ENCODE measurements at regions not wholly inside any gene's neighbourhood (a gene's known extent, or its start where the extent isn't known, plus 50 kb on each side); places are given as distances from the start of the nearest gene placed in this dataset.

DNA sequence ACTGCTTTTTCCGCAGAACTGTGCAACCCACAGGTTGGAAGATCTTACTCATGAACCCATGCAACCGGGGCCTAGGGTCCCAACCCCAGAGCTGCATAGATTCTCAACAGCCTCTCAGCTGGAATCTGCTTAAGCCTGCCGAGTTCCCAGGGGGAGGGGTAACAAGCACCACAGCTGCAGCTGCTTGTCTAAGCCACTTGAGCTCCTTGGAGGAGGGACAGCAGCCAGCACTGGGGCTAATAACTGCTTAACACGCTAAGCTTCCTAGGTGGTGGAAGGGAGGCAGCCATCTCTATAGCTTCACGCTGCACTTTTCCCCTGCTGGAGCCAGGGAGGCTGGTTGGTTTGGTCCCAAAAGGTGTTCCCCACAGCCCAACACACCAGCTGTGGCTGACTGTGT is 311.6 kb downstream of the DSC3 start:
- no peak for DNase-seq (ENCODE audit: low read depth, low spot score)
- CTCF ChIA-PET = no interaction called here

DNA sequence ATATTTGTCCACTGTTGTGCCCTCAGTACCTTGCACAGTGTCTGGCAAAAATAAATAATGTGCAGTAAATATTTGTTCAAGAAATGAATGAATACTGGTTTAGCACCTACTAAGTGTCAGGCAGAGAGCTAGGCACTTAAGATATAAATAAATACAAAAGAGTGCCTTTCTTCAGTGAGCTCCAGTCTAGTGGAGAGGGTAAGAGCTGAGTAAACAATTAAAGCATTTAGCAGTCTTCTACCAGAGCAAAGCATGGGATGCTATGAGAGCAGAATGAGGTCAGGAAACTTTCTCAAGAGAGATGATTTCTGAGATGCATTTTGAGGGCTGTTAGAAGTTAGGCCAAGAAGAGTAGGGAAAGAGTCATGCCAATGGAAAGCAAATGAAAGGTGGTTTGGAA is 314.7 kb downstream of the DSC3 start:
- no peak for TF ChIP-seq CTCF (IDR thresholded peaks at IDR 0.05; ENCODE audit: low read depth, low read length)
- CTCF ChIA-PET = no interaction called here

More for the DNA sequence above, 311.6 kb downstream of the DSC3 start:
- peaks cover 14% of the 10 kb centered on the region for H3K9me3 ChIP-seq (ENCODE audit: control insufficient read depth, insufficient read depth, low read length)
- H3K27me3 ChIP-seq (ENCODE audit: control insufficient read depth, insufficient read depth, low read length) = no peaks in the 10 kb centered on the region
- POLR2A ChIA-PET = no interaction called here
- no peak overlapping the region for H3K4me3 ChIP-seq (ENCODE audit: low read depth, low read length)
- no peak for TF ChIP-seq CTCF (IDR thresholded peaks at IDR 0.05; ENCODE audit: low read depth, low read length)
- H3K27ac ChIP-seq (ENCODE audit: low read depth, low read length) = no peak overlapping the region

GRCh38 chr18:30713299-30713698 is 329.2 kb downstream of the DSC3 start:
- H3K27me3 ChIP-seq (ENCODE audit: control insufficient read depth, insufficient read depth, low read length) = no peaks in the 10 kb centered on the region
- no peak for DNase-seq (ENCODE audit: low read depth, low spot score)
- no peaks in the 10 kb centered on the region for H3K9me3 ChIP-seq (ENCODE audit: control insufficient read depth, insufficient read depth, low read length)
- CTCF ChIA-PET = no interaction called here
- POLR2A ChIA-PET = no interaction called here
- H3K4me3 ChIP-seq (ENCODE audit: low read depth, low read length) = no peak overlapping the region
- no peak for TF ChIP-seq CTCF (IDR thresholded peaks at IDR 0.05; ENCODE audit: low read depth, low read length)
- H3K27ac ChIP-seq (ENCODE audit: low read depth, low read length) = no peak overlapping the region

More for the DNA sequence above, 314.7 kb downstream of the DSC3 start:
- no peak overlapping the region for H3K4me3 ChIP-seq (ENCODE audit: low read depth, low read length)
- H3K27me3 ChIP-seq (ENCODE audit: control insufficient read depth, insufficient read depth, low read length) = no peaks in the 10 kb centered on the region
- DNase-seq (ENCODE audit: low read depth, low spot score) = no peak
- no peak overlapping the region for H3K27ac ChIP-seq (ENCODE audit: low read depth, low read length)
- POLR2A ChIA-PET = no interaction called here
- H3K9me3 ChIP-seq (ENCODE audit: control insufficient read depth, insufficient read depth, low read length) = peaks cover 14% of the 10 kb centered on the region

DNA sequence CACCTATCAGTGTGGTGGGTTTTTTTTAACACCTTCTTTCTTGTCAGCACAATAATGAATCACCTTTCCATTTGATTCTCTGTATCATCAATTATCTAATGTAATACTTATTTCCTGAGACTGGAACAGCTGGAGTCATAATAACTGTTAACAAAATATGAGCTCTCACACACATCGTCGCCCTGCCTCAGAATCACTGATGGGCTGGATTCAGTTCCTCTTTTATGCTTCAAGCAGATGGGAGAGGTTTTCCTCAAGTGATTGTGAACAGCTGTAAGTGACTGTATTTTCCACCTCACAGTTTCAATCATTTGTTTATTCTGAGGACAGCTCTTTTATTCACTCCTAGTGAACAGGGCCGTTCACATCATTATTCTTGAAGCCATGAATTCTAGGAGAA is 330.2 kb downstream of the DSC3 start:
- no peak for DNase-seq (ENCODE audit: low read depth, low spot score)
- H3K4me3 ChIP-seq (ENCODE audit: low read depth, low read length) = no peak overlapping the region
- no peaks in the 10 kb centered on the region for H3K27me3 ChIP-seq (ENCODE audit: control insufficient read depth, insufficient read depth, low read length)
- CTCF ChIA-PET = no interaction called here
- no peak for TF ChIP-seq CTCF (IDR thresholded peaks at IDR 0.05; ENCODE audit: low read depth, low read length)
- H3K27ac ChIP-seq (ENCODE audit: low read depth, low read length) = no peak overlapping the region
- no peaks in the 10 kb centered on the region for H3K9me3 ChIP-seq (ENCODE audit: control insufficient read depth, insufficient read depth, low read length)
- POLR2A ChIA-PET = no interaction called here

DNA sequence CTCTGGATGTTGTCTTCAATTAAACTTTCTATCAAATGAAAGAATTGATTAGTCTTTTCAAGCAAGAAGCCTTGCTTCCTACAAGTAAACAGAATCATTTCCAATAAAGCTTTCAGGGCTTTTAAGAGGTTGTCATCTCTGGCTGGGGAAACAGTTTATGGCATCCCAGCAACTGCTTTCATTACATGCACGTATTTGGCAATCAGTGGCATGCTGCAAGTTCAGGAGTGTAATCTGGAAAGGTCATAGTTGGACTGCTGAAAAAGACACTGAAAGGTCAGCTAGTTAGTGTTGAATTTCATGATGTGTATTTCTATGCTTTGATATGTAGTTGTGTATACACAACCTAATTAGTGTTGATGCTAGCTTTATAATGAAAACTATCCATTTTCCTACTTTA is 332.9 kb downstream of the DSC3 start:
- H3K27ac ChIP-seq (ENCODE audit: low read depth, low read length) = no peak overlapping the region
- no peaks in the 10 kb centered on the region for H3K27me3 ChIP-seq (ENCODE audit: control insufficient read depth, insufficient read depth, low read length)
- no peak overlapping the region for H3K4me3 ChIP-seq (ENCODE audit: low read depth, low read length)
- no peak for DNase-seq (ENCODE audit: low read depth, low spot score)
- CTCF ChIA-PET = no interaction called here
- TF ChIP-seq CTCF (IDR thresholded peaks at IDR 0.05; ENCODE audit: low read depth, low read length) = no peak
- peaks cover 3% of the 10 kb centered on the region; the same call in 1 of the 2 replicates for H3K9me3 ChIP-seq (ENCODE audit: control insufficient read depth, insufficient read depth, low read length)
- POLR2A ChIA-PET = no interaction called here

Data from AG04450 (cell line).